GM12872 (cell line): ENCODE measurements at regions not wholly inside any gene's neighbourhood (a gene's known extent, or its start where the extent isn't known, plus 50 kb on each side); places are given as distances from the start of the nearest gene placed in this dataset.

ENCODE experiments used
- CTCF ChIP-seq: IDR thresholded peaks from 3 replicates; pipeline ENCODE4 v1.5.1; 2011; ENCODE audit warnings: low read depth, mild to moderate bottlenecking, low read length, moderate library complexity; ENCODE audit not compliant: insufficient read depth

GRCh38 chr5:168015506-168015905 is 275.9 kb upstream of the WWC1 start:
- no peak for TF ChIP-seq CTCF

GRCh38 chr5:168017313-168017712 is 274.1 kb upstream of the WWC1 start:
- TF ChIP-seq CTCF: no peak

- TF ChIP-seq CTCF: no peak
Measured at GRCh38 chr5:168019143-168019542, 272.3 kb upstream of the WWC1 start.

- no peak for TF ChIP-seq CTCF
Measured at GRCh38 chr5:168020542-168021294, 270.7 kb upstream of the WWC1 start.

GRCh38 chr5:168022446-168023169 is 268.8 kb upstream of the WWC1 start:
- TF ChIP-seq CTCF: no peak

- TF ChIP-seq CTCF: no peak
Measured at GRCh38 chr5:168023191-168023590, 268.3 kb upstream of the WWC1 start.

- no peak for TF ChIP-seq CTCF
Measured at GRCh38 chr5:168024306-168024705, 267.1 kb upstream of the WWC1 start.
